HCT116 (cell line): ENCODE measurements at regions not wholly inside any gene's neighbourhood (a gene's known extent, or its start where the extent isn't known, plus 50 kb on each side); places are given as distances from the start of the nearest gene placed in this dataset.

Experiments used
- ATAC-seq: fragments of 200-7000 bp; cut with Tn5 transposase; 2 replicates; pipeline ENCODE4 v1.9.1; 2020; ENCODE audit warnings: mild to moderate bottlenecking, moderate library complexity
- BruUV-seq: library from RNA; stranded (reverse); fragments of 400-500 nt; replicated peaks from 2 replicates; lab custom pipeline; 2021; lab: Mats Ljungman, UMichigan
- CTCF ChIA-PET: fragments of 300-600 bp; sonication (Branson Sonifier 250); formaldehyde crosslinking; loops from one replicate; lab custom pipeline; 2021; ENCODE audit warnings: antibody characterized with exemption; lab: Charles Lee
- POLR2A ChIA-PET: fragments of 300-600, 350-600 bp; sonication (Branson Sonifier 250); formaldehyde crosslinking; loops from one replicate; lab custom pipeline; 2021; ENCODE audit warnings: antibody characterized with exemption; lab: Charles Lee
- RAD21 ChIA-PET, 2 experiments: fragments of 300-600 bp; sonication (Branson Sonifier 250); formaldehyde crosslinking; loops; one replicate each; lab custom pipeline; 2023; ENCODE audit warnings: low total read pairs in 2 of 2; ENCODE audit not compliant: uncharacterized antibody in 2 of 2, unreplicated experiment in 2 of 2, low non-redundant PET in 1 of 2; lab: Charles Lee
- DNase-seq: peaks from one replicate; pipeline ENCODE4 v3.0.0-alpha.2; 2010; ENCODE audit warnings: low read depth, low spot score
- H2AFZ ChIP-seq: fragments of 200-600 bp; shearing (Covaris generic), sonication (generic); 2 replicates; pipeline ENCODE4 v1.6.1; 2017; ENCODE audit warnings: low read depth, mixed run types, mixed read lengths, antibody characterized with exemption, low read length; ENCODE audit not compliant: poor library complexity, severe bottlenecking
- H3K27ac ChIP-seq: 2 replicates; pipeline ENCODE4 v1.5.1; 2012; ENCODE audit warnings: low read depth, low read length
- H3K27me3 ChIP-seq: fragments of 200-600 bp; sonication (generic); 2 replicates; pipeline ENCODE4 v1.6.1; 2016; ENCODE audit warnings: mixed run types, low read length, mixed read lengths; ENCODE audit not compliant: insufficient read depth
- H3K36me3 ChIP-seq, 2 experiments: fragments of 200-500 bp in 1 of 2; fragments of 200-600 bp in 1 of 2; sonication (Bioruptor generic) in 1 of 2; sonication (generic) in 1 of 2; 2 replicates each; pipeline versions ENCODE4 v1.5.1 to v1.6.1; 2014 to 2016; ENCODE audit warnings: low read length in 2 of 2, inconsistent platforms in 1 of 2, mixed read lengths in 1 of 2, mixed run types in 1 of 2; ENCODE audit not compliant: insufficient read depth in 2 of 2, control insufficient read depth in 1 of 2
- H3K4me1 ChIP-seq, 2 experiments: fragments of 200-600 bp in 1 of 2; sonication (generic) in 1 of 2; 2 replicates each; pipeline versions ENCODE4 v1.5.1 to v1.6.1; 2012 to 2017; ENCODE audit warnings: low read length in 2 of 2, inconsistent platforms in 1 of 2, mild to moderate bottlenecking in 1 of 2, mixed read lengths in 1 of 2, mixed run types in 1 of 2, moderate library complexity in 1 of 2; ENCODE audit not compliant: insufficient read depth in 2 of 2, control insufficient read depth in 1 of 2
- H3K4me2 ChIP-seq: fragments of 200-600 bp; sonication (generic); 2 replicates; pipeline ENCODE4 v1.6.1; 2017; ENCODE audit warnings: mixed run types, low read length, mixed read lengths
- H3K4me3 ChIP-seq, 2 experiments: fragments of 200-600 bp in 1 of 2; sonication (generic) in 1 of 2; replicated peaks in 1 of 2; 2 replicates each; pipeline ENCODE4 v1.5.1; 2011 to 2016; ENCODE audit warnings: low read length in 2 of 2, control low read depth in 1 of 2, low read depth in 1 of 2, mild to moderate bottlenecking in 1 of 2, mixed read lengths in 1 of 2, mixed run types in 1 of 2
- H3K79me2 ChIP-seq: fragments of 200-600 bp; sonication (generic); 2 replicates; pipeline ENCODE4 v1.6.1; 2017; ENCODE audit warnings: mild to moderate bottlenecking, mixed run types, low read length, moderate library complexity, mixed read lengths; ENCODE audit not compliant: insufficient read depth
- H3K9ac ChIP-seq: fragments of 200-600 bp; sonication (generic); 2 replicates; pipeline ENCODE4 v1.6.1; 2016; ENCODE audit warnings: low read length, mixed read lengths
- H3K9me2 ChIP-seq: fragments of 200-600 bp; sonication (generic), shearing (Covaris generic); 2 replicates; pipeline ENCODE4 v1.6.1; 2017; ENCODE audit warnings: mixed run types, mild to moderate bottlenecking, moderate library complexity; ENCODE audit not compliant: insufficient read depth
- H3K9me3 ChIP-seq, 2 experiments: fragments of 200-500 bp in 1 of 2; fragments of 200-600 bp in 1 of 2; sonication (Bioruptor generic) in 1 of 2; sonication (generic) in 1 of 2; 2 replicates each; pipeline ENCODE4 v1.6.1; 2014 to 2017; ENCODE audit warnings: low read length in 2 of 2, mixed read lengths in 2 of 2, inconsistent platforms in 1 of 2, low read depth in 1 of 2, mild to moderate bottlenecking in 1 of 2, mixed run types in 1 of 2, moderate library complexity in 1 of 2; ENCODE audit not compliant: control insufficient read depth in 1 of 2, insufficient read depth in 1 of 2
- H4K20me1 ChIP-seq: fragments of 200-600 bp; sonication (generic), shearing (Covaris generic); 2 replicates; pipeline ENCODE4 v1.6.1; 2017; ENCODE audit warnings: mixed run types, mild to moderate bottlenecking, moderate library complexity; ENCODE audit not compliant: insufficient read depth
- ATF3 ChIP-seq: IDR thresholded peaks from 2 replicates; pipeline ENCODE4 v1.6.1; 2012
- CEBPB ChIP-seq: IDR thresholded peaks from 2 replicates; pipeline ENCODE4 v1.6.1; 2012; ENCODE audit warnings: low read depth
- CTCF ChIP-seq, 3 experiments: fragments of 200-600 bp in 1 of 3; sonication (generic) in 1 of 3; IDR thresholded peaks in 2 of 3; conservative IDR thresholded peaks in 1 of 3; 2 replicates each; pipeline ENCODE4 v1.5.1; 2012 to 2017; ENCODE audit warnings: low read depth in 2 of 3, low read length in 2 of 3, antibody characterized with exemption in 1 of 3, borderline replicate concordance in 1 of 3, control low read depth in 1 of 3, mild to moderate bottlenecking in 1 of 3, mixed read lengths in 1 of 3, mixed run types in 1 of 3, moderate library complexity in 1 of 3; ENCODE audit not compliant: insufficient read depth in 1 of 3
- ELF1 ChIP-seq: IDR thresholded peaks from 2 replicates; pipeline ENCODE4 v1.6.1; 2012; ENCODE audit warnings: low read depth, borderline replicate concordance
- EZH2phosphoT487 ChIP-seq: fragments of 200-600 bp; IDR thresholded peaks from 2 replicates; pipeline ENCODE4 v1.6.1; 2018; ENCODE audit warnings: antibody characterized with exemption, borderline replicate concordance
- FOSL1 ChIP-seq: IDR thresholded peaks from 2 replicates; pipeline ENCODE4 v1.6.1; 2012; ENCODE audit warnings: low read depth
- JUND ChIP-seq: IDR thresholded peaks from 2 replicates; pipeline ENCODE4 v1.6.1; 2012
- POLR2A ChIP-seq: IDR thresholded peaks from 2 replicates; pipeline ENCODE4 v1.7.0; 2011; ENCODE audit warnings: borderline replicate concordance; ENCODE audit not compliant: insufficient read depth, insufficient read length; ENCODE audit errors: extremely low read depth
- RAD21 ChIP-seq: IDR thresholded peaks from 2 replicates; pipeline ENCODE4 v1.6.1; 2012; ENCODE audit warnings: low read depth, mild to moderate bottlenecking
- REST ChIP-seq: IDR thresholded peaks from 2 replicates; pipeline ENCODE4 v1.6.1; 2012; ENCODE audit warnings: low read depth
- SIN3A ChIP-seq: IDR thresholded peaks from 2 replicates; pipeline ENCODE4 v1.6.1; 2012; ENCODE audit warnings: low read depth
- SP1 ChIP-seq: IDR thresholded peaks from 2 replicates; pipeline ENCODE4 v1.6.1; 2012; ENCODE audit warnings: low read depth
- TCF7L2 ChIP-seq: IDR thresholded peaks from 2 replicates; pipeline ENCODE4 v1.7.0; 2011; ENCODE audit warnings: borderline replicate concordance, inconsistent platforms; ENCODE audit not compliant: insufficient read depth, insufficient read length; ENCODE audit errors: extremely low read depth
- YY1 ChIP-seq: IDR thresholded peaks from 2 replicates; pipeline ENCODE4 v1.6.1; 2011; ENCODE audit warnings: low read length, low read depth, moderate library complexity, mild to moderate bottlenecking; ENCODE audit not compliant: insufficient replicate concordance; ENCODE audit errors: extremely low read depth
- ZBTB33 ChIP-seq: IDR thresholded peaks from 2 replicates; pipeline ENCODE4 v1.6.1; 2011; ENCODE audit warnings: mild to moderate bottlenecking, low read length, moderate library complexity; ENCODE audit not compliant: insufficient replicate concordance; ENCODE audit errors: extremely low read depth
- ZFX ChIP-seq: fragments of 450-650 bp; IDR thresholded peaks from 2 replicates; pipeline ENCODE4 v1.6.1; 2017
- ZNF274 ChIP-seq: fragments of 200-500 bp; sonication (Bioruptor generic); IDR thresholded peaks from 2 replicates; pipeline ENCODE4 v1.6.1; 2014; ENCODE audit warnings: mild to moderate bottlenecking, low read depth, low read length, inconsistent platforms
- intact Hi-C: fragments of 100-400 bp; cut with micrococcal nuclease; formaldehyde crosslinking; loops from 2 replicates; pipeline ENCODE4 v1.10.0; 2022

- Histone ChIP-seq H3K4me1 (no peaks in the 10 kb centered on the region), H4K20me1 (no peaks in the 10 kb centered on the region), H3K27me3 (no peaks in the 10 kb centered on the region), H3K36me3 (no peaks in the 10 kb centered on the region), H3K4me3 (no peak overlapping the region), H3K9me2 (no peaks in the 10 kb centered on the region), H3K79me2 (no peaks in the 10 kb centered on the region), H2AFZ (no peak overlapping the region), H3K27ac (no peak overlapping the region), H3K9me3 (no peaks in the 10 kb centered on the region)
- ATAC-seq, result no peak
- intact Hi-C loops, result no loop called here
- POLR2A ChIA-PET, result no interaction called here
- CTCF ChIA-PET, result no interaction called here
- no peak for DNase-seq
- RAD21 ChIA-PET, result no interaction called here
- no peak for TF ChIP-seq YY1
- no peak for TF ChIP-seq CTCF (IDR thresholded peaks at IDR 0.05 in 2 of 3, conservative IDR thresholded peaks at IDR 0.05 in 1 of 3; ENCODE audit: borderline replicate concordance in 1 of 3, insufficient read depth in 1 of 3, low read depth in 2 of 3, low read length in 2 of 3)
- no peak for TF ChIP-seq REST
- no peak for TF ChIP-seq ZNF274
- TF ChIP-seq CEBPB, result no peak
- TF ChIP-seq FOSL1, result no peak
- TF ChIP-seq ATF3, result no peak
- TF ChIP-seq EZH2phosphoT487, result no peak
- TF ChIP-seq SIN3A, result no peak
- no peak for TF ChIP-seq POLR2A
- no peak for TF ChIP-seq TCF7L2
- no peak for TF ChIP-seq ZFX
- TF ChIP-seq ELF1, result no peak
- no peak for TF ChIP-seq RAD21
- TF ChIP-seq JUND, result no peak
- no peak for TF ChIP-seq SP1
- no peak for TF ChIP-seq ZBTB33
- TF ChIP-seq, all 23 proteins: peak for 0
- BruUV-seq, result no TSS peak
- Histone ChIP-seq H3K4me2 (no peak overlapping the region), H3K9ac (no peak overlapping the region)
These were observed 640.3 kb downstream of the SLC6A15 start for GRCh38 chr12:84272324-84272723.
